ENCODE measurements at regions not wholly inside any gene's neighbourhood (a gene's known extent, or its start where the extent isn't known, plus 50 kb on each side); places are given as distances from the start of the nearest gene placed in this dataset.

DNA sequence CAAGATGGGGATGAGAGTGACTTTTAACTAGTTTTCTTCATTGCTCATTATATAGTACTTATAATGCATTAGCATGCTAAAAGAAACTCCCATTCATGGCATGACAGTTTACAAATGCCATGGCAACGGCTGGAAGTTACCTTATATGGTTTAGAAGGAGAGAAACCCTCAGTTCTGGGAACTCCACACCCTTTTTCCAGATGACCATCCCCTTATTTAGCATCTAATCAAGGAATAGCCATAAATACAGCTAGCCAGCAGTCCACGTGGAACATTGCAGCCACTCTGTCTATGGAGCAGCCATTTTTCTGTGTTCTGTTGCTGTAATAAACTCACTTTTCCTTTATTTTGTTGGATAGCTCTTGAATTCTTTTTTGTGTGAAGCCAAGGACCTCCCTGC lies 1137.8 kb downstream of the CDH18 start:
- TF ChIP-seq, protein P1, sequence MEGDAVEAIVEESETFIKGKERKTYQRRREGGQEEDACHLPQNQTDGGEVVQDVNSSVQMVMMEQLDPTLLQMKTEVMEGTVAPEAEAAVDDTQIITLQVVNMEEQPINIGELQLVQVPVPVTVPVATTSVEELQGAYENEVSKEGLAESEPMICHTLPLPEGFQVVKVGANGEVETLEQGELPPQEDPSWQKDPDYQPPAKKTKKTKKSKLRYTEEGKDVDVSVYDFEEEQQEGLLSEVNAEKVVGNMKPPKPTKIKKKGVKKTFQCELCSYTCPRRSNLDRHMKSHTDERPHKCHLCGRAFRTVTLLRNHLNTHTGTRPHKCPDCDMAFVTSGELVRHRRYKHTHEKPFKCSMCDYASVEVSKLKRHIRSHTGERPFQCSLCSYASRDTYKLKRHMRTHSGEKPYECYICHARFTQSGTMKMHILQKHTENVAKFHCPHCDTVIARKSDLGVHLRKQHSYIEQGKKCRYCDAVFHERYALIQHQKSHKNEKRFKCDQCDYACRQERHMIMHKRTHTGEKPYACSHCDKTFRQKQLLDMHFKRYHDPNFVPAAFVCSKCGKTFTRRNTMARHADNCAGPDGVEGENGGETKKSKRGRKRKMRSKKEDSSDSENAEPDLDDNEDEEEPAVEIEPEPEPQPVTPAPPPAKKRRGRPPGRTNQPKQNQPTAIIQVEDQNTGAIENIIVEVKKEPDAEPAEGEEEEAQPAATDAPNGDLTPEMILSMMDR (conservative IDR thresholded peaks at IDR 0.05; ENCODE audit: low read depth, low read length), result no peak
- Histone ChIP-seq H3K4me2 (no peak overlapping the region), H3K79me2 (ENCODE audit: insufficient read depth, low read depth) (no peaks in the 10 kb centered on the region)

DNA sequence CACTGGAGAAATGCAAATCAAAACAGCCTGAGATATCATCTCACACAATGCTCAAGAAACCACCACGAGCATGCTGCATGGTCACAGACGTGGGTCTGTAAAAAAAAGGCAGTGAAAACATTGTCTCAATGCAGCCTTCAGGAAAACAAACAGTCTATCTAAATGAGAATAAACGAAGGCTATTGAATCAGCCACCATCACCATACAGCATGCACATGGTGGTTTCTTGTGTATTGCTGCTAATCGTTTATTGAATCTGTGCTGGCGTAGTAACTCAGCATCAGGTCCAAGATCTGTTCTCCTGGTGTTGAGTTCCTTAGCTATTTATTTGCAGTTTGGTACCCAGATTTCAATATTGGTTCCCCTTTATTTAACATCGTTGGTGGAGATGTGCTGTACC lies 1115.0 kb downstream of the CDH18 start:
- H3K36me3 ChIP-seq (ENCODE audit: insufficient read depth), result no peaks in the 10 kb centered on the region
- H2AFZ ChIP-seq (ENCODE audit: low read depth), result no peak overlapping the region
- H3K4me2 ChIP-seq, result no peak overlapping the region
- H3K4me3 ChIP-seq (IDR thresholded peaks at IDR 0.05; ENCODE audit: insufficient read depth, low read depth, low read length), result no peak overlapping the region
- no peaks in the 10 kb centered on the region for H4K20me1 ChIP-seq (ENCODE audit: insufficient read depth)
- H3K27ac ChIP-seq, result no peak overlapping the region
- H3K79me2 ChIP-seq (ENCODE audit: insufficient read depth, low read depth), result no peaks in the 10 kb centered on the region
- TF ChIP-seq, protein P1 (conservative IDR thresholded peaks at IDR 0.05; ENCODE audit: low read depth, low read length), result no peak
- peaks cover 6% of the 10 kb centered on the region for H3K4me1 ChIP-seq (ENCODE audit: low read depth, poor library complexity, severe bottlenecking)
- no peak overlapping the region for H3K9ac ChIP-seq
- no peaks in the 10 kb centered on the region for H3K27me3 ChIP-seq (ENCODE audit: insufficient read depth, low read depth)

More for the DNA sequence above, 1137.8 kb downstream of the CDH18 start:
- H3K36me3 ChIP-seq (ENCODE audit: insufficient read depth), result no peaks in the 10 kb centered on the region
- H3K27me3 ChIP-seq (ENCODE audit: insufficient read depth, low read depth), result no peaks in the 10 kb centered on the region
- H3K27ac ChIP-seq, result no peak overlapping the region
- H3K9ac ChIP-seq, result no peak overlapping the region
- H4K20me1 ChIP-seq (ENCODE audit: insufficient read depth), result no peaks in the 10 kb centered on the region
- no peak overlapping the region for H3K4me3 ChIP-seq (IDR thresholded peaks at IDR 0.05; ENCODE audit: insufficient read depth, low read depth, low read length)
- H3K4me1 ChIP-seq (ENCODE audit: low read depth, poor library complexity, severe bottlenecking), result peaks cover 22% of the 10 kb centered on the region
- H2AFZ ChIP-seq (ENCODE audit: low read depth), result no peak overlapping the region

DNA sequence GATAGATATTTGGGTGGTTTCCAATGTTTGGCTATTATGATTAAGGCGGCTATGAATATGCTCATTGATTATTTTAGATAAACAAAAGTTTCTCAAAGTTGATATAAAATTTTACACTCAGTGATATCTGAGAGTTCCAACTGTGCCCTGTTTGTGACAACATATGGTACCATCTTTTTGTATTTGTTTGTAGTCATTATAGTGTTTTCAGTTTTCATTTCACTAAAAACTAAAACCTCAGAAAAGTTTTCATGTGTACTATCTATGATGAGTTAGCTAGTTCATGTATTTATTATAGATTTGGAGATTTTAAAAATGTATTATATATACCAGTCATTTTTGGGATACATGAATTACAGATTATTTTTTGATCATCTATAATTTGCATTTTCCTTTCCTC lies 1111.4 kb downstream of the CDH18 start:
- Histone ChIP-seq H3K4me2 (no peak overlapping the region), H2AFZ (ENCODE audit: low read depth) (no peak overlapping the region), H3K9ac (no peak overlapping the region), H3K4me1 (ENCODE audit: low read depth, poor library complexity, severe bottlenecking) (peaks cover 6% of the 10 kb centered on the region), H3K4me3 (IDR thresholded peaks at IDR 0.05; ENCODE audit: insufficient read depth, low read depth, low read length) (no peak overlapping the region), H3K27me3 (ENCODE audit: insufficient read depth, low read depth) (no peaks in the 10 kb centered on the region), H4K20me1 (ENCODE audit: insufficient read depth) (no peaks in the 10 kb centered on the region), H3K27ac (no peak overlapping the region), H3K36me3 (ENCODE audit: insufficient read depth) (no peaks in the 10 kb centered on the region), H3K79me2 (ENCODE audit: insufficient read depth, low read depth) (no peaks in the 10 kb centered on the region)
- TF ChIP-seq, protein P1 (conservative IDR thresholded peaks at IDR 0.05; ENCODE audit: low read depth, low read length), result no peak

DNA sequence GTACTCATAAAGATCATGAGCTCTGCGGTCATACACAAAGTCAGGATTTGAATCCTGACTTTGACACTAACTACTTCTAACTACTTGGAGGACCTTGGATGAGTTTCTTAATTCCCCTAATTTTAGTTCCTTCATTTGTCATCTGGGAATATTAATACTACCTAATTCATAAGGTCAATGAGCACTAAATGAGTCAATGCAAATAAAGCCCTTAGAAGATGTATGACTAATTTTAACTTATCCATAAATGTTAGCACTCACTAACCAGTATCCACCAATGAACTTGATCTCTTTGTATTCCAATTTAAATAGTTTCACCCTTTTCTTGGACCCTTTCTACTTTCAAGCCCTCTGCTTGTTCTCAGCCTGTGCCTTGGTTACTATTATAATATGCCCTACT lies 1106.4 kb downstream of the CDH18 start:
- Histone ChIP-seq H3K27ac (no peak overlapping the region), H3K27me3 (ENCODE audit: insufficient read depth, low read depth) (no peaks in the 10 kb centered on the region), H3K4me1 (ENCODE audit: low read depth, poor library complexity, severe bottlenecking) (peaks cover 1% of the 10 kb centered on the region), H2AFZ (ENCODE audit: low read depth) (no peak overlapping the region), H4K20me1 (ENCODE audit: insufficient read depth) (no peaks in the 10 kb centered on the region), H3K9ac (no peak overlapping the region), H3K79me2 (ENCODE audit: insufficient read depth, low read depth) (no peaks in the 10 kb centered on the region), H3K4me2 (no peak overlapping the region), H3K36me3 (ENCODE audit: insufficient read depth) (no peaks in the 10 kb centered on the region), H3K4me3 (IDR thresholded peaks at IDR 0.05; ENCODE audit: insufficient read depth, low read depth, low read length) (no peak overlapping the region)
- TF ChIP-seq, protein P1 (conservative IDR thresholded peaks at IDR 0.05; ENCODE audit: low read depth, low read length), result no peak
